Right lobe of liver (tissue), 4 donors: ENCODE measurements at regions not wholly inside any gene's neighbourhood (a gene's known extent, or its start where the extent isn't known, plus 50 kb on each side); places are given as distances from the start of the nearest gene placed in this dataset.

Source experiments
- POLR2A ChIP-seq: fragments of 450-650 bp; IDR thresholded peaks from one replicate; pipeline ENCODE4 v1.6.1; 2017; ENCODE audit warnings: antibody characterized with exemption, mild to moderate bottlenecking
- TF ChIP-seq, protein P1 (sequence below), 4 donors: fragments of 200-600 bp in 3 of 4; fragments of 450-650 bp in 1 of 4; IDR thresholded peaks; one replicate each; pipeline versions ENCODE4 v1.5.1 to v1.8.0; 2016 to 2022; ENCODE audit warnings: antibody characterized with exemption in 4 of 4, mild to moderate bottlenecking in 2 of 4
- donor health status: DM: no; HTN: no; CAD: no.
- donor health status: DM: no; HTN: no; CAD: no.
- donor health status: DM: no; HTN: yes; CAD: no.

DNA sequence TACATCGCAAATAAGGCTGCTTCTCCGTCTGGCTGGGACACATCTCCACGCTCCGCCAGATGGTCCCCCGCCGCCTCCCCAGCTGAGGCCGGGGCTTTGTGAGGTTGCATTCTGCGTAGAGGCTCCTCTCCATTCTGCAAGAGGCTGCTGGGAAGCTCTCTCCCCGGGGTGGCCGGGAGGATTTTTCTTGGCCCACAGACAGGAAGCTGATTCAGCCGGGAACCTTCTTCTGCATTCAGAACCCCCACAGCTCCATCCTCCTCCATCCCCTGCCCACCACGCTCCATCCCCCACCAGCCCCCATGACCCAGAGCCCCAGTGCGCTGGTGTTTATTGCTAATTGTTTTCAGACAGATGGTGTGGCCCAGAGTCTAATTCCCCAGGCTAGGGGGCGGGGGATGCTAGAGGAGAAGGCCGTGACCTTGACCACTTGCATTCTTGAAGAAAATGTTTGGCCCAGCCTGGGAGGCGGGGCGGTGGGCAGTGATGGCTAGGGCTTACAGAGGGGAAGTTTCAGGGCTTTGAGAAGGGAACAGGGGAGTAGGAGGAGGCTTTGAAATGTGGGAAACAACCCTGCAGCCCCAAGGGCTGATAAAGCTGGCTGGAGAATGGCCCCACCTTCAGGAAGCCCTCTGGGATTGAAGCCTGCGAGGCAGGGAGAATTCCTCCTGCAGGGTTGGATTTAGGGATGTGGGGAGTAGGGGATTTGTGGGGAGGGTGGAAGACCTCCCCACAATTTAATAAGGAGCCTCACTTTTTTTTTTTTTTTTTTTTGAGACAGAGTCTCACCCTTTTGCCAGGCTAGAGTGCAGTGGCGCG lies 88.5 kb upstream of the NCOR2 start:
- TF ChIP-seq, protein P1, sequence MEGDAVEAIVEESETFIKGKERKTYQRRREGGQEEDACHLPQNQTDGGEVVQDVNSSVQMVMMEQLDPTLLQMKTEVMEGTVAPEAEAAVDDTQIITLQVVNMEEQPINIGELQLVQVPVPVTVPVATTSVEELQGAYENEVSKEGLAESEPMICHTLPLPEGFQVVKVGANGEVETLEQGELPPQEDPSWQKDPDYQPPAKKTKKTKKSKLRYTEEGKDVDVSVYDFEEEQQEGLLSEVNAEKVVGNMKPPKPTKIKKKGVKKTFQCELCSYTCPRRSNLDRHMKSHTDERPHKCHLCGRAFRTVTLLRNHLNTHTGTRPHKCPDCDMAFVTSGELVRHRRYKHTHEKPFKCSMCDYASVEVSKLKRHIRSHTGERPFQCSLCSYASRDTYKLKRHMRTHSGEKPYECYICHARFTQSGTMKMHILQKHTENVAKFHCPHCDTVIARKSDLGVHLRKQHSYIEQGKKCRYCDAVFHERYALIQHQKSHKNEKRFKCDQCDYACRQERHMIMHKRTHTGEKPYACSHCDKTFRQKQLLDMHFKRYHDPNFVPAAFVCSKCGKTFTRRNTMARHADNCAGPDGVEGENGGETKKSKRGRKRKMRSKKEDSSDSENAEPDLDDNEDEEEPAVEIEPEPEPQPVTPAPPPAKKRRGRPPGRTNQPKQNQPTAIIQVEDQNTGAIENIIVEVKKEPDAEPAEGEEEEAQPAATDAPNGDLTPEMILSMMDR (IDR thresholded peaks at IDR 0.05): no peak
- no peak for TF ChIP-seq POLR2A
